ENCODE measurements at regions not wholly inside any gene's neighbourhood (a gene's known extent, or its start where the extent isn't known, plus 50 kb on each side); places are given as distances from the start of the nearest gene placed in this dataset.

- Histone ChIP-seq H3K4me2 (ENCODE audit: insufficient read depth, low read length) (no peak overlapping the region), H3K9ac (replicated peaks; ENCODE audit: extremely low read depth, insufficient read depth, low read length) (no peak overlapping the region), H3K9me1 (replicated peaks; ENCODE audit: control insufficient read depth, extremely low read depth, insufficient read depth, low read length) (no peaks in the 10 kb centered on the region), H3K4me1 (ENCODE audit: control insufficient read depth, extremely low read depth, insufficient read depth, low read length) (no peaks in the 10 kb centered on the region), H2AFZ (ENCODE audit: low read depth, low read length) (no peak overlapping the region), H3K27me3 (ENCODE audit: control insufficient read depth in 2 of 2, insufficient read depth in 2 of 2, low read length in 2 of 2) (no peaks in the 10 kb centered on the region), H3K27ac (ENCODE audit: insufficient read depth, low read depth, low read length) (no peak overlapping the region), H3K36me3 (ENCODE audit: control insufficient read depth in 2 of 2, extremely low read depth in 1 of 2, insufficient read depth in 2 of 2, low read length in 2 of 2) (no peaks in the 10 kb centered on the region), H3K9me3 (replicated peaks; ENCODE audit: control insufficient read depth, insufficient read depth, low read length) (peaks cover 2% of the 10 kb centered on the region), H3K4me3 (replicated peaks in 1 of 3; ENCODE audit: insufficient read depth in 1 of 3, low read depth in 1 of 3, low read length in 3 of 3) (no peak overlapping the region), H3K79me2 (ENCODE audit: control insufficient read depth, insufficient read depth, low read length) (no peaks in the 10 kb centered on the region), H4K20me1 (replicated peaks; ENCODE audit: control insufficient read depth, extremely low read depth, insufficient read depth, low read length) (no peaks in the 10 kb centered on the region)
- no peak for FAIRE-seq
- dilution Hi-C loops (cut with MboI; ENCODE audit: extremely low pct_ligation_motif_present, low sequenced_read_pairs) (no loop called here), intact Hi-C loops (cut with micrococcal nuclease) (no loop called here)
- POLR2A ChIA-PET, result no interaction called here
- DNase-seq (ENCODE audit: low read depth, low spot score), result no peak
- BruUV-seq (replicated peaks), result no TSS peak
- CTCF ChIA-PET, result no interaction called here
- TF ChIP-seq EZH2 (IDR thresholded peaks at IDR 0.05; ENCODE audit: borderline replicate concordance, low read depth, low read length, severe bottlenecking) (no peak), GATA2 (IDR thresholded peaks at IDR 0.05; ENCODE audit: insufficient read depth, insufficient read length, low read depth, low read length) (no peak), POLR2A (IDR thresholded peaks at IDR 0.05; ENCODE audit: low read depth, low read length) (no peak), JUN (IDR thresholded peaks at IDR 0.05; ENCODE audit: borderline replicate concordance, insufficient read depth, insufficient read length, low read depth) (no peak), MYC (IDR thresholded peaks at IDR 0.05; ENCODE audit: low read depth, low read length) (no peak), FOS (IDR thresholded peaks at IDR 0.05; ENCODE audit: borderline replicate concordance, insufficient read depth, low read length) (no peak), MAX (IDR thresholded peaks at IDR 0.05; ENCODE audit: insufficient read depth, insufficient read length) (no peak), CTCF (IDR thresholded peaks at IDR 0.05; ENCODE audit: extremely low read depth in 1 of 2, insufficient read depth in 1 of 2, low read depth in 1 of 2, low read length in 2 of 2) (no peak), POLR2AphosphoS5 (IDR thresholded peaks at IDR 0.05; ENCODE audit: insufficient read depth, low read depth, low read length) (no peak)
Measured at GRCh38 chr5:8123559-8123958, 254.6 kb downstream of the MTRR start.

All from endothelial cell of umbilical vein (primary cell).